IPS-18c (cell line): ENCODE measurements at regions not wholly inside any gene's neighbourhood (a gene's known extent, or its start where the extent isn't known, plus 50 kb on each side); places are given as distances from the start of the nearest gene placed in this dataset.

ENCODE experiments used
- H3K4me3 ChIP-seq: 2 replicates; pipeline ENCODE4 v1.7.0; 2013; ENCODE audit warnings: low read depth, mild to moderate bottlenecking, low read length, moderate library complexity; ENCODE audit not compliant: insufficient read depth
- H3K9me3 ChIP-seq: one replicate; pipeline ENCODE4 v1.6.1; 2013; ENCODE audit warnings: mild to moderate bottlenecking, low read length, moderate library complexity; ENCODE audit not compliant: control insufficient read depth, insufficient read depth

DNA sequence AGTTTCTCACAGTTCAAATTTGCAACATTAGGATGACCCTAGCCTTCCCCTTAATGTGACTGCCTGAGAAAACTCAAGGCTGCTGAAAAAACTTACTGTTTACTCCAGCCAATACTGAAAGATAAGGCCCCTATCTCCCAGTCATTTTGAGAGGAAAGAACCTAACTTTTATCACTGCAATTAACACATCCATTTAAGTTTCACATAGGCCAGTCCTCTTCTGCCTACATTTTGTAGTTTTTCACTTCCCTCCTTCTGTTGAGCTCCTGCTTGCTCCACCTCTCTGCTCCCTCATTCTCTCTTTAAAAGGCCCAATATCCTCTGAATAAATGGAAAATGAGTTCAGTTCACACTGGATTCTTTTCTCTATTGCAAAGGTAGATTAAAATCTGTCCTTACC lies 1996.2 kb upstream of the FLRT2 start:
- Histone ChIP-seq H3K9me3 (no peaks in the 10 kb centered on the region), H3K4me3 (no peak overlapping the region)

DNA sequence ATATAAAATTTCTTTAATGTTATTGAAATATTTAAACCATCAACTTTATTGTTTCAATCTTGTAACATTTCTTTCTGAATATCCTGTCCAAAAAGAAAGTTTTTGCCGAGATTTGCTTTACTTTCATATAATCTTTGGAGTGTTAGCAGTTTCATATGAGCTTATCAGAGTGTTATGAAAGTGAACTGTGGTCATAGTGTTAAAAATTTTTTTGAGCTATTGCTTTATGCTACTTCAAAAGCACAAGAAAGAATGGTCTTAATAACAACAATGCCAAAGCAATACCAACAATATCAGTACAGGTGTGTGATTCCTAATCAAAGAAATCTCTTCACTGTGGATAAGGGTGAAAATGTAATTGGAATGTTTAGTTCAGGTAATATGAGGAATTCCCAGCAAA lies 1994.9 kb upstream of the FLRT2 start:
- Histone ChIP-seq H3K4me3 (no peak overlapping the region), H3K9me3 (no peaks in the 10 kb centered on the region)

DNA sequence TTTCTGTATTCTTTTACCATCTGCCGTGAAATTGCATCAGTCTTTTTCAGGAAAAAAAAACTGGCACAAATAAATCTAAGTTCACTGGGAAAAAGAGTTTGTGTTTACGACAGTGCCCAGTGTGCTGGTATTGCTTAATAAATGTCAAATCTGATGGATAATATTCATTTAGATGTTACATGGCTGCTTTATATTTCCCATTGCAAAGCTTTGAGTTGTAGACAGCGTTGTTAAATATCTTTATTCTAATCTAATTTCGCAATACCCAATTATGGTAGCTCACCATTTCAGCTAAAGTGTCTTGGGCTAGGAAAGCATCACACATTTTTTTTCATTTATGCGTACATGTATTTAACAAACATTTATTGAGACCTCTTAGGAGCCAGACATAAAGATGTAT lies 1994.5 kb upstream of the FLRT2 start:
- no peak overlapping the region for H3K4me3 ChIP-seq
- H3K9me3 ChIP-seq: no peaks in the 10 kb centered on the region

DNA sequence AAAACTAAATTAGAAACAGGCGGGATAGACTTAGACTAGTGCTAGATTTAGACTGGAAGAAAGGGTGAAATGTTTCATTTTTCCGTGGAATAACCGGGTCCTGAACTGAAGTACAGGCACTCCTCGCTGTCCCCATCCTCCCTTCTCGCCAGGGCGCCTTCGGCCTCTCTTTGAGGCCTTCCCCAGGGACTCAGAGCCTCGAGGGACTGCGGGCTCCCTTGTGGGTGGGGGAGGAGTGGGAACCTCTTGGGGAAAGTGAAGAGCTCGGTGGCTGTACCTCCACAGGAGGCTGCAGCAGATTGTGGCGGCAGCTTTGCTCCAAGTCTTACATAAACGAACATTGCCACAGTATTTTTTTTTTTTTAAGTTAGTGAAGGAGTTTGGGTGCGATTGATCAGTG lies 1988.8 kb upstream of the FLRT2 start:
- no peaks in the 10 kb centered on the region for H3K9me3 ChIP-seq
- no peak overlapping the region for H3K4me3 ChIP-seq

GRCh38 chr14:83548061-83548839 lies 1981.7 kb upstream of the FLRT2 start:
- Histone ChIP-seq H3K9me3 (no peaks in the 10 kb centered on the region), H3K4me3 (no peak overlapping the region)

GRCh38 chr14:83556065-83556464 lies 1973.9 kb upstream of the FLRT2 start:
- Histone ChIP-seq H3K4me3 (no peak overlapping the region), H3K9me3 (no peaks in the 10 kb centered on the region)

GRCh38 chr14:83556746-83557453 lies 1973.0 kb upstream of the FLRT2 start:
- no peak overlapping the region for H3K4me3 ChIP-seq
- H3K9me3 ChIP-seq: no peaks in the 10 kb centered on the region

DNA sequence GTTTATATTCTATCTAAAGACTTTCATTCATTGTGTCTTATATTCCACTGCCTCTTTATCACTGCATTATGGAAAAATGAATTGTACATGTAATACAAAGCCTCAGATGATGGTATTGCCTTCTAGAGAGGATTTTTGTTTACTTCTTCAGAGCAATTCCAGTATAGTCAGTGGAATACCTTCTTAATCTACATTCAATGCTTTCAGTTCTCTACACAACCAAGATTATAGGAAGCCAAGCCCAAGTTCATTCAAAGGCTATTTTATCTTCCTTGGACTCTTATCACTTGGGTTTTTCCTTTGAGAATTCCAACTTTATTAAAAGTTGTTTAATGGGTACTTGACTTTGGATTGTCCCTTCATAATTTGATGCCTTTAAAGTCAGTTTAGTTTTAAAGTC lies 1971.0 kb upstream of the FLRT2 start:
- no peaks in the 10 kb centered on the region for H3K9me3 ChIP-seq

GRCh38 chr14:83559721-83560120 lies 1970.2 kb upstream of the FLRT2 start:
- Histone ChIP-seq H3K4me3 (no peak overlapping the region), H3K9me3 (no peaks in the 10 kb centered on the region)

More for the DNA sequence above, 1971.0 kb upstream of the FLRT2 start:
- no peak overlapping the region for H3K4me3 ChIP-seq

- H3K9me3 ChIP-seq: no peaks in the 10 kb centered on the region
Measured at GRCh38 chr14:83561261-83561660, 1968.7 kb upstream of the FLRT2 start.

GRCh38 chr14:83566567-83566966 lies 1963.4 kb upstream of the FLRT2 start:
- Histone ChIP-seq H3K9me3 (no peaks in the 10 kb centered on the region), H3K4me3 (no peak overlapping the region)

More at GRCh38 chr14:83561261-83561660, 1968.7 kb upstream of the FLRT2 start:
- H3K4me3 ChIP-seq: no peak overlapping the region

- Histone ChIP-seq H3K4me3 (no peak overlapping the region), H3K9me3 (no peaks in the 10 kb centered on the region)
Measured at GRCh38 chr14:83568141-83568540, 1961.8 kb upstream of the FLRT2 start.

DNA sequence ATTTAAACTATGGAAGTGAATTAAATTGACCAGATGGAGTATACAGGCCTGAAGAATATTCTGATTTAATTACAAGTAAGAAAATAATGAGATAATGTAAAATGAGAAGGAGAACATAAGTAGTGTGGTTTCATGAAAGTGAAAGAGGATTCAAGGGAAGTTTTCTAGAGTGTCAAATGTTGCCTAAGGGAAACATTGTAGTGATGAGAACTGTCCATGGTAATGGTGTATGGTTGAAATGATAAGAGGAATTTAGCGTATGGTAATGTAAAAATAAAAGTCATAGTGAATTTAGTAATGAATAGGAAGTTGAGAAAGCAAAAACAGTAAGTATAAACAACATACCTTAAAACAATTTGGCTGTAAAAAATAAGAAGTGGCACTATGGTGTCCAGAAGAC lies 1954.6 kb upstream of the FLRT2 start:
- H3K4me3 ChIP-seq: no peak overlapping the region
- H3K9me3 ChIP-seq: no peaks in the 10 kb centered on the region

- Histone ChIP-seq H3K4me3 (no peak overlapping the region), H3K9me3 (peaks cover 4% of the 10 kb centered on the region)
Measured at GRCh38 chr14:83583201-83583600, 1946.7 kb upstream of the FLRT2 start.

DNA sequence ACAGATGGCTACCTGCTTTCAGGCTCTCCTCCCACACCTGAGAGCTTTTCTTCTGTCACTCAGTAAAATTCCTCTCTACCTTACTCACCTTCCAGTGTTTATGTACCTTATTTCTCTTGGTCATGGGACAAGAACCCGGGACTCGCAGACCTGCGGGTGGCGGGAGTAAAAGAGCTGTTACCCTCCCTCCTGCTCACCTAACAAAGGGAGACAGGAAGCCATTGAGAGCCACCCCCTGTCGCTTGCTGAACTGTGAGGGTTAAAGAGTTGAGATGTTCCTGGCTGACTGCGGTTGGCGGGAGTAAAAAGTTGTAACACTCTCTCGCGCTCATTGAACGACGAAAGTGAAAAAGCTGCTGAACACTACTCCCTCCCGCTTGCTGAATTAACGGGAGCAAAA lies 1935.1 kb upstream of the FLRT2 start:
- H3K9me3 ChIP-seq: no peaks in the 10 kb centered on the region

GRCh38 chr14:83607682-83608081 lies 1922.3 kb upstream of the FLRT2 start:
- H3K9me3 ChIP-seq: no peaks in the 10 kb centered on the region
- H3K4me3 ChIP-seq: no peak overlapping the region; the same call in 1 of the 2 replicates

More for the DNA sequence above, 1935.1 kb upstream of the FLRT2 start:
- no peak overlapping the region for H3K4me3 ChIP-seq

DNA sequence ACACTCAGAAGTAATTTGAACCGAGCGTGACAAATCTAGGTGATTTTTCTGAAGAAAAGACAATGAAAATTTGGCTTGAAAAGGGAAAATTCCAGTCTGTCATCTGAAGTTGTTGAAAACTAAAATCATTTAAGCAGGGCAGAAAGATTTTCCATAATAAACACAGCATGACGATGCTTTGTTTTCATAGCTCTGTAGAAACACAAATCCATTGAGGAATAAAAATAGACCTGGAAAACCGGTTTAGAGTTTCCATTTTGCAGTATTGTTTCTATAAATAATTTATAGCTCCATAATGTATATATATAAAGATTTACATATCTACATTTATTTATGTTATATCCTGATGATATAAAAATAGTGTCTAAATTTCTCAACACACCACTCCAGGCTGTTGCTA lies 1918.5 kb upstream of the FLRT2 start:
- Histone ChIP-seq H3K4me3 (no peak overlapping the region), H3K9me3 (no peaks in the 10 kb centered on the region)

- Histone ChIP-seq H3K4me3 (no peak overlapping the region), H3K9me3 (no peaks in the 10 kb centered on the region)
Measured at GRCh38 chr14:83611906-83612390, 1918.0 kb upstream of the FLRT2 start.
